ENCODE measurements at regions not wholly inside any gene's neighbourhood (a gene's known extent, or its start where the extent isn't known, plus 50 kb on each side); places are given as distances from the start of the nearest gene placed in this dataset.

DNA sequence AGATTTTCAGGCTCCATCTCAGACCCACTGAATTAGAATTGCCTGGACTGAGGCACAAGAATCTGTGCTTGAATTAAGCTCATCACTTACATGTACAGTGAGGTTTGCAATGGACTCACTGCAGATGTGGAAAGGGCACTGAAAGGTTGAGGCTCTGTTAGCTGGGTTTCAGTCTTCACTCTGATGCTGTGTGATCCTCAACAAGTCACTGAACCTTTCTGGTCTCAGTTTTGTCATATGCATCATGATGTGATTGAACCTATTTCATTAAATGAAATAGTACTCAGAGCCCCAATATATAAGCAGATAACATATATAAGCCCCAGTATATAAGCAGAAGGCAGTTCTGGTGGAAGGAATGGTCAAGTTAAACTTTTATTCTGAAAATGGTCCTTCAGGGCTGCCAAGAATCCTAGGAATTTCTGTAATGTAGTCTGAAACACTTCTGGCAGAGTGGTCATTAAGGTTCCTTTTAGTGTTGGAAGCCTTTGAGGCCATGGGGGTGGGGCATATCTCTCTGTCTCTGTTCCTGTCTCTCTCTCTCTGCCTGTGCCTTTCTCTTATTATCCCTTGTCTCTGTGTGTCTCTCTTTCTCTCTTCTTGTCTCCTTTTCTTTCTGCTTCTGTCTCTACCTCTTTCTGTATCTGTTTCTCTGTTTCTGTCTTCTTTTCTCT, 110.4 kb downstream of the ADCYAP1 start:
- H3K4me3 ChIP-seq (ENCODE audit: low read depth in 1 of 3, low read length in 3 of 3) = no peak overlapping the region
- H3K27ac ChIP-seq (ENCODE audit: low read depth in 1 of 2, low read length in 2 of 2) = no peak overlapping the region
- no peaks in the 10 kb centered on the region for H3K9me3 ChIP-seq (ENCODE audit: control insufficient read depth in 4 of 4, low read length in 3 of 4)
- no peaks in the 10 kb centered on the region for H3K4me1 ChIP-seq (ENCODE audit: control insufficient read depth in 4 of 4, insufficient read depth in 4 of 4, low read length in 3 of 4)
- H3K9ac ChIP-seq (ENCODE audit: low read depth in 1 of 2, low read length in 2 of 2) = no peak overlapping the region
- no peaks in the 10 kb centered on the region for H3K36me3 ChIP-seq (ENCODE audit: control insufficient read depth in 4 of 4, insufficient read depth in 3 of 4, low read depth in 1 of 4, low read length in 3 of 4)
- TF ChIP-seq, protein P1, sequence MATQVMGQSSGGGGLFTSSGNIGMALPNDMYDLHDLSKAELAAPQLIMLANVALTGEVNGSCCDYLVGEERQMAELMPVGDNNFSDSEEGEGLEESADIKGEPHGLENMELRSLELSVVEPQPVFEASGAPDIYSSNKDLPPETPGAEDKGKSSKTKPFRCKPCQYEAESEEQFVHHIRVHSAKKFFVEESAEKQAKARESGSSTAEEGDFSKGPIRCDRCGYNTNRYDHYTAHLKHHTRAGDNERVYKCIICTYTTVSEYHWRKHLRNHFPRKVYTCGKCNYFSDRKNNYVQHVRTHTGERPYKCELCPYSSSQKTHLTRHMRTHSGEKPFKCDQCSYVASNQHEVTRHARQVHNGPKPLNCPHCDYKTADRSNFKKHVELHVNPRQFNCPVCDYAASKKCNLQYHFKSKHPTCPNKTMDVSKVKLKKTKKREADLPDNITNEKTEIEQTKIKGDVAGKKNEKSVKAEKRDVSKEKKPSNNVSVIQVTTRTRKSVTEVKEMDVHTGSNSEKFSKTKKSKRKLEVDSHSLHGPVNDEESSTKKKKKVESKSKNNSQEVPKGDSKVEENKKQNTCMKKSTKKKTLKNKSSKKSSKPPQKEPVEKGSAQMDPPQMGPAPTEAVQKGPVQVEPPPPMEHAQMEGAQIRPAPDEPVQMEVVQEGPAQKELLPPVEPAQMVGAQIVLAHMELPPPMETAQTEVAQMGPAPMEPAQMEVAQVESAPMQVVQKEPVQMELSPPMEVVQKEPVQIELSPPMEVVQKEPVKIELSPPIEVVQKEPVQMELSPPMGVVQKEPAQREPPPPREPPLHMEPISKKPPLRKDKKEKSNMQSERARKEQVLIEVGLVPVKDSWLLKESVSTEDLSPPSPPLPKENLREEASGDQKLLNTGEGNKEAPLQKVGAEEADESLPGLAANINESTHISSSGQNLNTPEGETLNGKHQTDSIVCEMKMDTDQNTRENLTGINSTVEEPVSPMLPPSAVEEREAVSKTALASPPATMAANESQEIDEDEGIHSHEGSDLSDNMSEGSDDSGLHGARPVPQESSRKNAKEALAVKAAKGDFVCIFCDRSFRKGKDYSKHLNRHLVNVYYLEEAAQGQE (IDR thresholded peaks at IDR 0.05) = no peak
- TF ChIP-seq ZBTB33 (IDR thresholded peaks at IDR 0.05) (no peak), HNF4G (IDR thresholded peaks at IDR 0.05) (no peak), JUND (IDR thresholded peaks at IDR 0.05) (no peak), CTCF (IDR thresholded peaks at IDR 0.05; ENCODE audit: low read depth, low read length, missing input control) (no peak), RXRA (IDR thresholded peaks at IDR 0.05) (no peak), FOXA2 (IDR thresholded peaks at IDR 0.05) (no peak), RAD21 (IDR thresholded peaks at IDR 0.05) (no peak), NR2F2 (IDR thresholded peaks at IDR 0.05) (no peak), SP1 (IDR thresholded peaks at IDR 0.05) (no peak), TAF1 (conservative IDR thresholded peaks at IDR 0.05) (no peak), FOXA1 (IDR thresholded peaks at IDR 0.05) (no peak), GABPA (IDR thresholded peaks at IDR 0.05 in 1 of 2, conservative IDR thresholded peaks at IDR 0.05 in 1 of 2) (no peak), EGR1 (IDR thresholded peaks at IDR 0.05; ENCODE audit: low read depth in 2 of 2) (no peak), HNF4A (conservative IDR thresholded peaks at IDR 0.05) (no peak), YY1 (IDR thresholded peaks at IDR 0.05) (no peak)
- TF ChIP-seq, protein P2, sequence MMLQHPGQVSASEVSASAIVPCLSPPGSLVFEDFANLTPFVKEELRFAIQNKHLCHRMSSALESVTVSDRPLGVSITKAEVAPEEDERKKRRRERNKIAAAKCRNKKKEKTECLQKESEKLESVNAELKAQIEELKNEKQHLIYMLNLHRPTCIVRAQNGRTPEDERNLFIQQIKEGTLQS (IDR thresholded peaks at IDR 0.05) = no peak
- TF ChIP-seq, protein P3, sequence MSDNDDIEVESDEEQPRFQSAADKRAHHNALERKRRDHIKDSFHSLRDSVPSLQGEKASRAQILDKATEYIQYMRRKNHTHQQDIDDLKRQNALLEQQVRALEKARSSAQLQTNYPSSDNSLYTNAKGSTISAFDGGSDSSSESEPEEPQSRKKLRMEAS (IDR thresholded peaks at IDR 0.05) = no peak
- no peak for DNase-seq (ENCODE audit: low spot score)
- H3K27me3 ChIP-seq (ENCODE audit: control insufficient read depth in 4 of 4, insufficient read depth in 4 of 4, low read length in 3 of 4) = no peaks in the 10 kb centered on the region
